ENCODE measurements at regions not wholly inside any gene's neighbourhood (a gene's known extent, or its start where the extent isn't known, plus 50 kb on each side); places are given as distances from the start of the nearest gene placed in this dataset.

DNA sequence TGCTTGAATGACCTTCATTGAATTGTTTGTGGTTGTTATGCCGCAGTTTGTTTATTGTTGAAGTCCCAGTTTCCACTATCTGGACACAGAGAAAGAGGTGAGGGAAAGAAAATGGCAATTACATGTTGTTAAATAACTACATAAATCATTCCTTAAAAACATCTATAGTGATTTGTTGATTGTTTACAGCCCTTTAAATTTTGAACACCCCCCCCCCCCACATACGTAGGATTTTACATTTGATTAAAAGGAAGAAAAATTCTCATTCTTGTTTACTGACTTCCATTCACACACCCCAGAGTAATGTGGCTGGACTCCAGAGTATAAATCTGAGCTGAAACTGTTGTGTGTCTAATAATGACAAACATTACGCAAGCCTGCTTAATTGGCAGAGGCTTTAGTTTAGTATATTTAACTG lies 87.1 kb upstream of the FAM174A start:
- TF ChIP-seq, protein P1, sequence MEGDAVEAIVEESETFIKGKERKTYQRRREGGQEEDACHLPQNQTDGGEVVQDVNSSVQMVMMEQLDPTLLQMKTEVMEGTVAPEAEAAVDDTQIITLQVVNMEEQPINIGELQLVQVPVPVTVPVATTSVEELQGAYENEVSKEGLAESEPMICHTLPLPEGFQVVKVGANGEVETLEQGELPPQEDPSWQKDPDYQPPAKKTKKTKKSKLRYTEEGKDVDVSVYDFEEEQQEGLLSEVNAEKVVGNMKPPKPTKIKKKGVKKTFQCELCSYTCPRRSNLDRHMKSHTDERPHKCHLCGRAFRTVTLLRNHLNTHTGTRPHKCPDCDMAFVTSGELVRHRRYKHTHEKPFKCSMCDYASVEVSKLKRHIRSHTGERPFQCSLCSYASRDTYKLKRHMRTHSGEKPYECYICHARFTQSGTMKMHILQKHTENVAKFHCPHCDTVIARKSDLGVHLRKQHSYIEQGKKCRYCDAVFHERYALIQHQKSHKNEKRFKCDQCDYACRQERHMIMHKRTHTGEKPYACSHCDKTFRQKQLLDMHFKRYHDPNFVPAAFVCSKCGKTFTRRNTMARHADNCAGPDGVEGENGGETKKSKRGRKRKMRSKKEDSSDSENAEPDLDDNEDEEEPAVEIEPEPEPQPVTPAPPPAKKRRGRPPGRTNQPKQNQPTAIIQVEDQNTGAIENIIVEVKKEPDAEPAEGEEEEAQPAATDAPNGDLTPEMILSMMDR (IDR thresholded peaks at IDR 0.05) = no peak
- no peak for TF ChIP-seq POLR2AphosphoS5 (IDR thresholded peaks at IDR 0.05)
- no peak for TF ChIP-seq POLR2A (IDR thresholded peaks at IDR 0.05)
- TF ChIP-seq EP300 (IDR thresholded peaks at IDR 0.05) = no peak
- H3K4me1 ChIP-seq = no peaks in the 10 kb centered on the region
- no peak overlapping the region for H3K27ac ChIP-seq
- no peak overlapping the region for H3K4me3 ChIP-seq
- H3K9me3 ChIP-seq = no peaks in the 10 kb centered on the region
- H3K36me3 ChIP-seq = no peaks in the 10 kb centered on the region
- 46 to 67% methylated on average over 2 to 3 of the region's 3 CpGs for WGBS, 2 donors (ENCODE audit: low coverage in 1 of 2)
- H3K27me3 ChIP-seq = no peaks in the 10 kb centered on the region
- ATAC-seq = no peak

DNA sequence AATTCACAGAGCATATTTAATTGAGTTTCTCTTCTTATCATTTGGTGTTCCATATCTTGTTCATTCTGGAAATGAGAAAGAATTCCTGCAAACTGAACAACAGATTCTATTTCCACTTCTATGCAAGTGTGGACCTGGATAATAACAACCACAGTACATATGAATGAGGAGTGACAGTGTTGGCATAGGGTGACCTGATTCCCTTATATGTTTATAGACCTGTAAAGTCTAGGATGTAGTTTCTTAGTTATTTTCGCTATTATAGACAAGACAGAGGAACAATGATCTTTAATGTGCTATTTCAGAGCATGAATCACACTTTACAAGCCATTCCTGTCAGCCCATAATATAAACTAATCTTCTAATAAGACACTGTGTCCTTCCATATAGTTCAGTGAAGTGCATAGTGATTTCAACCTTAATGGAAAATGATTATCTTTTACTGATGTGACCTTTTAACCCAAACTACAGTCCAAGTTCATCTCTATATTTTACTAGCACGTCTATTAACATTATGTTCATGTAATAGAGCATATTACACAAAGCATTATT lies 88.2 kb upstream of the FAM174A start:
- H3K27ac ChIP-seq = no peak overlapping the region
- no peak overlapping the region for H3K4me3 ChIP-seq
- ATAC-seq = no peak

DNA sequence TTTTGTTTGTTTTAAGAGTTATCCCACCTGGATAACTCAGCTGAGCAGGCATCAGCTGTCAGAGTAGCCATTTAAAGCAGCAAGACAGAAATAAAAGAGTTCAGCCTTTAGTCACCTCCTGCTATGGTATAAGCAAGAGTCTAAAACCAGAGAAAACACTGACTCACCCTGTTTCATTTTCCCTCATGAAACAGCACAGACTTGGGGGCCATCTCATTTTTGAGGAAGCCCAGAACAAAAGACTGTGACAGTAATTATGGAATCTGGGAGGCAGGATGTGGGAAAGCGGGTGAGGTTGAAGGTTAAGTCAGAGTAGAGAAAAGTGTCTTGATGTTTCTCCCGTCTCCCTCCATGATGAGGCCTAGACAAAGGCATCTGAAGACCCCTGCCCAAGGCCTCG lies 90.2 kb upstream of the FAM174A start:
- no peaks in the 10 kb centered on the region for H3K4me1 ChIP-seq
- ATAC-seq = no peak
- H3K36me3 ChIP-seq = no peaks in the 10 kb centered on the region
- no peak overlapping the region for H3K4me3 ChIP-seq
- TF ChIP-seq POLR2A (IDR thresholded peaks at IDR 0.05) (no peak), EP300 (IDR thresholded peaks at IDR 0.05) (no peak), POLR2AphosphoS5 (IDR thresholded peaks at IDR 0.05) (no peak)
- TF ChIP-seq, protein P1 (IDR thresholded peaks at IDR 0.05) = no peak
- H3K27me3 ChIP-seq = no peaks in the 10 kb centered on the region
- no peak overlapping the region for H3K27ac ChIP-seq
- H3K9me3 ChIP-seq = no peaks in the 10 kb centered on the region
- 89 to 92% methylated on average over 2 to 3 of the region's 3 CpGs for WGBS, 2 donors (ENCODE audit: low coverage in 1 of 2)

More for the DNA sequence above, 88.2 kb upstream of the FAM174A start:
- WGBS, 2 donors (ENCODE audit: low coverage in 1 of 2) = 33 to 67% methylated on average over 2 of the region's 2 CpGs
- Histone ChIP-seq H3K27me3 (no peaks in the 10 kb centered on the region), H3K9me3 (no peaks in the 10 kb centered on the region), H3K36me3 (no peaks in the 10 kb centered on the region), H3K4me1 (no peaks in the 10 kb centered on the region)
- no peak for TF ChIP-seq EP300 (IDR thresholded peaks at IDR 0.05)
- TF ChIP-seq, protein P1 (IDR thresholded peaks at IDR 0.05) = no peak
- TF ChIP-seq POLR2A (IDR thresholded peaks at IDR 0.05) = no peak
- no peak for TF ChIP-seq POLR2AphosphoS5 (IDR thresholded peaks at IDR 0.05)

DNA sequence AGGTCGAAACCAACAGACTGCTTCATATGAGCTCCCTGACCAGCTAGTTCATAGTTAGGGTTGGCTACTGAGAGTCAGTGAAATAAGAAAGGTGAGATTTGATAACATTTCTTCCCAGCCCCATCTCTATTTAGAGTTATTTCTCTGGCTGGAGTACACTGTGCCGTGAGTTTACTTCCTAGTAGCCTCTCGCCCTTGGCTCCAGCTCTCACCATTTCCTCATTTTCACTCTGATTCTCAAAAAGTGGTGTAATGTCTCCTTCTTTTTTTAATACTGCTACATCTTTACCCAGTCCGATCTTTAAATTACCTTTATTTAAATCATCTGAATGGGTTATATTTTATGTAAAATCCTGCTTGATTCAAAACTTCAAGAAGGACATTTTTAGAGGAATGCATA lies 100.4 kb upstream of the FAM174A start:
- ATAC-seq = no peak
- no peaks in the 10 kb centered on the region for H3K27me3 ChIP-seq
- no peak overlapping the region for H3K4me3 ChIP-seq
- TF ChIP-seq, protein P1 (IDR thresholded peaks at IDR 0.05) = no peak
- no peak overlapping the region for H3K27ac ChIP-seq
- H3K36me3 ChIP-seq = no peaks in the 10 kb centered on the region
- no peaks in the 10 kb centered on the region for H3K9me3 ChIP-seq
- no peaks in the 10 kb centered on the region for H3K4me1 ChIP-seq
- 78 to 88% methylated on average over 1 to 4 of the region's 4 CpGs for WGBS, 2 donors (ENCODE audit: low coverage in 1 of 2)

- Histone ChIP-seq H3K4me3 (no peak overlapping the region), H3K27me3 (no peaks in the 10 kb centered on the region), H3K36me3 (no peaks in the 10 kb centered on the region), H3K27ac (no peak overlapping the region), H3K9me3 (no peaks in the 10 kb centered on the region), H3K4me1 (no peaks in the 10 kb centered on the region)
- no peak for ATAC-seq
- 38 to 59% methylated on average over 1 of the region's 1 CpG for WGBS, 2 donors (ENCODE audit: low coverage in 1 of 2)
- TF ChIP-seq, protein P1 (IDR thresholded peaks at IDR 0.05) = no peak
- TF ChIP-seq POLR2AphosphoS5 (IDR thresholded peaks at IDR 0.05) (no peak), POLR2A (IDR thresholded peaks at IDR 0.05) (no peak), EP300 (IDR thresholded peaks at IDR 0.05) (no peak)
These were observed 102.4 kb upstream of the FAM174A start for GRCh38 chr5:100432741-100433140.
